ENCODE measurements at regions not wholly inside any gene's neighbourhood (a gene's known extent, or its start where the extent isn't known, plus 50 kb on each side); places are given as distances from the start of the nearest gene placed in this dataset.

GRCh38 chr4:14131335-14131734 lies 503.8 kb upstream of the BOD1L1 start (continued):
- TF ChIP-seq REST (IDR thresholded peaks at IDR 0.05; ENCODE audit: unreplicated experiment) (no peak), ETS1 (IDR thresholded peaks at IDR 0.05) (no peak)

- Histone ChIP-seq H3F3A (replicated peaks; ENCODE audit: low read depth) (no peaks in the 10 kb centered on the region), H3K27ac (ENCODE audit: low read depth) (no peak overlapping the region), H2AFZ (no peak overlapping the region), H3K79me2 (replicated peaks; ENCODE audit: insufficient read depth) (no peaks in the 10 kb centered on the region), H3K4me2 (no peak overlapping the region), H3K9me2 (ENCODE audit: insufficient read depth) (0 out of 2 replicates have a peak, but pooled peaks cover 13% of the 10 kb centered on the region), H3K4me3 (no peak overlapping the region), H3K27me3 (ENCODE audit: insufficient read depth) (no peaks in the 10 kb centered on the region), H3K36me3 (ENCODE audit: insufficient read depth) (no peaks in the 10 kb centered on the region), H4K20me1 (replicated peaks; ENCODE audit: insufficient read depth) (no peaks in the 10 kb centered on the region), H3K4me1 (ENCODE audit: insufficient read depth) (no peaks in the 10 kb centered on the region)
- Mint-ChIP-seq H3K9me3 (no peaks in the 10 kb centered on the region), H3K27me3 (ENCODE audit: insufficient read depth, low read depth, poor library complexity) (peaks cover 2% of the 10 kb centered on the region), H3K4me1 (peaks cover 3% of the 10 kb centered on the region; the same call in 1 of the 3 replicates), H3K27ac (no peak overlapping the region), H3K4me3 (no peak overlapping the region), H3K36me3 (ENCODE audit: low read depth) (no peaks in the 10 kb centered on the region)
- ATAC-seq (no peak), DNase-seq (ENCODE audit: low spot score) (no peak)
- TF ChIP-seq EZH2phosphoT487 (IDR thresholded peaks at IDR 0.05; ENCODE audit: unreplicated experiment), result no peak
- TF ChIP-seq POLR2AphosphoS5 (IDR thresholded peaks at IDR 0.05; ENCODE audit: low read depth), result no peak
- no peak for TF ChIP-seq EZH2 (IDR thresholded peaks at IDR 0.05; ENCODE audit: low read depth, unreplicated experiment)
- TF ChIP-seq STAT1 (IDR thresholded peaks at IDR 0.05; ENCODE audit: unreplicated experiment), result no peak
- no peak for TF ChIP-seq ZNF331 (CRISPR knock-in tag; IDR thresholded peaks at IDR 0.05; ENCODE audit: low read depth)
- no peak for TF ChIP-seq CREB1 (CRISPR knock-in tag; IDR thresholded peaks at IDR 0.05; ENCODE audit: low read depth)
- TF ChIP-seq REST (IDR thresholded peaks at IDR 0.05; ENCODE audit: unreplicated experiment), result no peak
- TF ChIP-seq ZNF114 (CRISPR knock-in tag; IDR thresholded peaks at IDR 0.05), result no peak
- no peak for TF ChIP-seq ETS1 (IDR thresholded peaks at IDR 0.05)
- no peak for TF ChIP-seq CTCF (conservative IDR thresholded peaks at IDR 0.05; ENCODE audit: low read depth in 2 of 2)
- TF ChIP-seq JUNB (IDR thresholded peaks at IDR 0.05; ENCODE audit: unreplicated experiment), result no peak
- TF ChIP-seq NANOG (IDR thresholded peaks at IDR 0.05; ENCODE audit: borderline replicate concordance), result no peak
Observed at GRCh38 chr4:14132301-14132700, 504.8 kb upstream of the BOD1L1 start.

Data from GM23338 (cell line).